Stimulated activated CD8-positive, alpha-beta memory T cell treated with anti-CD3 and anti-CD28 coated beads, Interleukin-12 subunit alpha, Interleukin-12 subunit beta, amount 100 ng/mL, for 24 hours (primary cell): ENCODE measurements at regions not wholly inside any gene's neighbourhood (a gene's known extent, or its start where the extent isn't known, plus 50 kb on each side); places are given as distances from the start of the nearest gene placed in this dataset.
"Not testable (repeated sequence)": the region's sequence is repeated elsewhere in the genome, so short reads cannot be mapped to it uniquely, and the experiment has no call there.

Experiments
- DNase-seq: peaks from one replicate; pipeline ENCODE4 v3.0.0-alpha.2; 2020; ENCODE audit errors: extremely low read depth

- no peak for DNase-seq
Observed at GRCh38 chr21:35573472-35574374, 486.6 kb downstream of the SETD4 start.

GRCh38 chr21:35571910-35572309 is 488.4 kb downstream of the SETD4 start:
- DNase-seq: no peak

GRCh38 chr21:35568643-35569042 is 491.7 kb downstream of the SETD4 start:
- DNase-seq: no peak

GRCh38 chr21:35566874-35567273 is 493.5 kb downstream of the SETD4 start:
- no peak for DNase-seq

GRCh38 chr21:35565204-35565611 is 495.1 kb downstream of the SETD4 start:
- no peak for DNase-seq

- no peak for DNase-seq
Observed at GRCh38 chr21:35563885-35564451, 496.4 kb downstream of the SETD4 start.

- DNase-seq: no peak
Observed at GRCh38 chr21:35562876-35563275, 497.4 kb downstream of the SETD4 start.

- no peak for DNase-seq
Observed at GRCh38 chr21:35561116-35561515, 499.2 kb downstream of the SETD4 start.

- no peak for DNase-seq
Observed at GRCh38 chr21:35559829-35560225, 500.5 kb downstream of the SETD4 start.

GRCh38 chr21:35559128-35559828 is 501.0 kb downstream of the SETD4 start:
- DNase-seq: no peak

GRCh38 chr21:35556536-35556935 is 503.8 kb downstream of the SETD4 start:
- DNase-seq: no peak

- DNase-seq: not testable (repeated sequence)
Observed at GRCh38 chr21:35552483-35552882, 503.4 kb upstream of the RUNX1 start.

GRCh38 chr21:35548904-35549615 is 500.0 kb upstream of the RUNX1 start:
- DNase-seq: no peak

- DNase-seq: no peak
Observed at GRCh38 chr21:35547946-35548774, 499.1 kb upstream of the RUNX1 start.

GRCh38 chr21:35543746-35544145 is 494.6 kb upstream of the RUNX1 start:
- no peak for DNase-seq

GRCh38 chr21:35540950-35541638 is 492.0 kb upstream of the RUNX1 start:
- no peak for DNase-seq

- DNase-seq: no peak
Observed at GRCh38 chr21:35538386-35538785, 489.3 kb upstream of the RUNX1 start.

GRCh38 chr21:35537604-35538003 is 488.5 kb upstream of the RUNX1 start:
- DNase-seq: no peak

GRCh38 chr21:35533893-35534292 is 484.8 kb upstream of the RUNX1 start:
- no peak for DNase-seq

GRCh38 chr21:35530766-35531165 is 481.7 kb upstream of the RUNX1 start:
- no peak for DNase-seq
